ENCODE measurements at regions not wholly inside any gene's neighbourhood (a gene's known extent, or its start where the extent isn't known, plus 50 kb on each side); places are given as distances from the start of the nearest gene placed in this dataset.

DNA sequence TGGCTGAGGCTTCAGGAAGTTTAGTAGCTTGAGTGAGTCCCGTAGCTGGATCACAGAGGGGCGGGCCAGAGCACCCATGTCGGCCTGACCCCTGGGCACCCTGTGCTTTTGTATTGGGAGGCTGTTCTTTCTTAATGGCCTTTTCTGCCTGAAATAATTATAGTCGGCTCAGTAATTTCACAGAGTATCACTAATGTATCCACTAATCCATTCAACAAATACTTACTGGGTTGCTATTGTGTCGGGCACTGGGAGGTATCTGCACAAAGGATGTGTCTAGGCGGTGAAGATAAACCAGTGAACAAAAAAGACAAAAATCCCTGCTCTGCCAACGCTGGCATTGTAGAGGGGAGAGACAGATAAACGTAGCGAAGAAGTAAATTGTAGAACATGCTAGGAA, 318.6 kb downstream of the FOXL1 start:
- no peak for TF ChIP-seq CTCF (IDR thresholded peaks at IDR 0.05; ENCODE audit: unreplicated experiment)
- H3K27ac Mint-ChIP-seq (ENCODE audit: unreplicated experiment): no peak overlapping the region
- H3K36me3 Mint-ChIP-seq (ENCODE audit: low read depth, unreplicated experiment): no peaks in the 10 kb centered on the region
- no peaks in the 10 kb centered on the region for H3K9me3 Mint-ChIP-seq (ENCODE audit: unreplicated experiment)
- peaks cover 36% of the 10 kb centered on the region for H3K4me1 Mint-ChIP-seq (ENCODE audit: unreplicated experiment)
- no peak for DNase-seq (ENCODE audit: low spot score)
- H3K27me3 Mint-ChIP-seq (ENCODE audit: unreplicated experiment): peaks cover 9% of the 10 kb centered on the region
- no peak overlapping the region for H3K4me3 Mint-ChIP-seq (ENCODE audit: unreplicated experiment)

DNA sequence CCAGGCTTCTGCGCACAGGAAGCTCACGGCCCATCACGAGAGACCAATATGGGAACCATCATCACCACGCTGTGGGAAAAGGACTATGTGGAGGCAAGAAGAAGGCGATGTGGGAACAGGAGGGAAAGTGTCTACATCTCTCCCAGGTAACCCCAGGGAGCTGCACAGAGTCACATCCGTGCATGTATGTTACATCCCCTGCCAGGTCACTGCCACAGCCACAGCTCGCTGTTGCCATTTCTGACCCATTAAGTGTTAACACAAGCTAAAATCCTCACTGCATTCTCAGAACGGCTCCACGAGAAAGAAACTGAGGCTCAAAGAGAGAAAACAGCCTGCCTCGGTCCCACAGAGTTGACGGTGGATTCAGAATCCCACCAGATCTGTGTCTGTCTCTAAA, 319.1 kb downstream of the FOXL1 start:
- Mint-ChIP-seq H3K27me3 (ENCODE audit: unreplicated experiment) (peaks cover 9% of the 10 kb centered on the region), H3K4me1 (ENCODE audit: unreplicated experiment) (peaks cover 36% of the 10 kb centered on the region), H3K36me3 (ENCODE audit: low read depth, unreplicated experiment) (no peaks in the 10 kb centered on the region), H3K9me3 (ENCODE audit: unreplicated experiment) (no peaks in the 10 kb centered on the region), H3K4me3 (ENCODE audit: unreplicated experiment) (no peak overlapping the region), H3K27ac (ENCODE audit: unreplicated experiment) (no peak overlapping the region)
- no peak for TF ChIP-seq CTCF (IDR thresholded peaks at IDR 0.05; ENCODE audit: unreplicated experiment)
- no peak for DNase-seq (ENCODE audit: low spot score)

- H3K4me1 Mint-ChIP-seq (ENCODE audit: unreplicated experiment): peaks cover 36% of the 10 kb centered on the region
- no peaks in the 10 kb centered on the region for H3K9me3 Mint-ChIP-seq (ENCODE audit: unreplicated experiment)
- no peaks in the 10 kb centered on the region for H3K36me3 Mint-ChIP-seq (ENCODE audit: low read depth, unreplicated experiment)
- TF ChIP-seq CTCF (IDR thresholded peaks at IDR 0.05; ENCODE audit: unreplicated experiment): no peak
- peaks cover 9% of the 10 kb centered on the region for H3K27me3 Mint-ChIP-seq (ENCODE audit: unreplicated experiment)
- no peak overlapping the region for H3K4me3 Mint-ChIP-seq (ENCODE audit: unreplicated experiment)
- no peak overlapping the region for H3K27ac Mint-ChIP-seq (ENCODE audit: unreplicated experiment)
- no peak for DNase-seq (ENCODE audit: low spot score)
These were observed 320.0 kb downstream of the FOXL1 start for GRCh38 chr16:86898386-86898785.

DNA sequence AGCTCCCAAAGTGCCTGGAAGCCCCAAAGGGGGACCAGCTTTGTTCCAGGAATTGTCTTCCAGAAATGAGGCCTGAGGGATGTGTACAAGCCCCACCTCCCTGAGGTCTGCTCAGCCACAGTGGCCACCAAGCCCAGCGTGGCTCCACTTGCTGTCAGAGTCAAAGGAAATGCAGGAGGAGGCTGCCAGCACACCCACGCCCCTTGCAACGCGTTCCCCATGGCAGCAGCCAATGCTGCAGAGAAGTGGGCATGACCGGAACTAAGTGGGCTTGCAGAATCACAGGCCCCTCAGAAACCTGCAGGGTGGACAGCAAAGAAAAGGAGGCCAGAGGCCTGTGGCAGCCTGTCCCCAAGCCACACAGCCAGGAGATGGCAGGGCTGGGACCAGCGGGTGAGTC, 320.8 kb downstream of the FOXL1 start:
- Mint-ChIP-seq H3K27me3 (ENCODE audit: unreplicated experiment) (peaks cover 13% of the 10 kb centered on the region), H3K4me1 (ENCODE audit: unreplicated experiment) (peaks cover 38% of the 10 kb centered on the region), H3K9me3 (ENCODE audit: unreplicated experiment) (no peaks in the 10 kb centered on the region), H3K36me3 (ENCODE audit: low read depth, unreplicated experiment) (no peaks in the 10 kb centered on the region), H3K27ac (ENCODE audit: unreplicated experiment) (no peak overlapping the region), H3K4me3 (ENCODE audit: unreplicated experiment) (no peak overlapping the region)
- TF ChIP-seq CTCF (IDR thresholded peaks at IDR 0.05; ENCODE audit: unreplicated experiment): no peak
- DNase-seq (ENCODE audit: low spot score): no peak

DNA sequence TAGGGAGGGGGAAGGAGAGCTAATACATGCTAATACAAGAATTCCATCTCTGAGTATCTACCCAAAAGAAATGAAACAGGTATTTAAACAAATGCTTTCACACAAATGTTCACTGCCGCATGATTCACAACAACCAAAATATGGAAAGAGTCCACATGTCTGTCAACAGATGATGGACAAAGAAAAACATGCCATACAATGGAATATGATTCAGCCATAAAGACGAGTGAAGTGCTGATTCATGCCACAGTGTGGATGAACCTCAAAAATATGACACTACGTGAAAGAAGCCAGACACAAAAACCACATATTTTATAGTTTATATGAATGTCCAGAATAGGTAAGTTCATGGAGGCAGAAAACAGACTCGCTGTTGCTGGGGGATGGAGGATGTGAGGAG, 321.4 kb downstream of the FOXL1 start:
- H3K36me3 Mint-ChIP-seq (ENCODE audit: low read depth, unreplicated experiment): no peaks in the 10 kb centered on the region

More for the DNA sequence above, 321.4 kb downstream of the FOXL1 start:
- no peak overlapping the region for H3K27ac Mint-ChIP-seq (ENCODE audit: unreplicated experiment)
- no peak for DNase-seq (ENCODE audit: low spot score)
- no peak for TF ChIP-seq CTCF (IDR thresholded peaks at IDR 0.05; ENCODE audit: unreplicated experiment)
- peaks cover 38% of the 10 kb centered on the region for H3K4me1 Mint-ChIP-seq (ENCODE audit: unreplicated experiment)
- no peaks in the 10 kb centered on the region for H3K9me3 Mint-ChIP-seq (ENCODE audit: unreplicated experiment)
- no peak overlapping the region for H3K4me3 Mint-ChIP-seq (ENCODE audit: unreplicated experiment)
- H3K27me3 Mint-ChIP-seq (ENCODE audit: unreplicated experiment): peaks cover 16% of the 10 kb centered on the region

Measured in endothelial cell (in vitro differentiated cells).